HG03457 (cell line): ENCODE measurements at regions not wholly inside any gene's neighbourhood (a gene's known extent, or its start where the extent isn't known, plus 50 kb on each side); places are given as distances from the start of the nearest gene placed in this dataset.
"Not testable (repeated sequence)": the region's sequence is repeated elsewhere in the genome, so short reads cannot be mapped to it uniquely, and the experiment has no call there.

ENCODE experiments used
- ATAC-seq: cut with Tn5 transposase; IDR thresholded peaks from one replicate; pipeline ENCODE4 v1.9.1; 2021; ENCODE audit warnings: moderate number of reproducible peaks; ENCODE audit not compliant: unreplicated experiment

DNA sequence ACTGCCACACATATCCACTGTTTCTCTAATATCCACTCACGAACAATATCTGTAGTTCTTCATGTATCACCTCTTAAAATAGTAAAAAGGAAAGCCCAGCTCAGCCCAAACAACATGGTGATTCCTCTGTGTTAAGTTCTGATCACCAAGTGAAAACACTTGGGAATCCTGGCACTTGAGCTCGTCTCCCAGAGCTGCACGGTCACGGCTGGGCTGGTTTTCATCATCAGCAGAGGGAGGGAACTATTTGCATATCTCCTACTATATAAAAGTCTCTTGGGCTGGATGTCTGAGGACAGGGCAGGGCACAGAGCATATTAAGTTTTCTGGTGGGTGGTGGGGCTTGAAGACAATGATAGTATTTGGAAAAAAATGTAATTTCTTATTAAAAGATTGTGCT lies 870.6 kb downstream of the TMEM121 start:
- ATAC-seq = no peak

DNA sequence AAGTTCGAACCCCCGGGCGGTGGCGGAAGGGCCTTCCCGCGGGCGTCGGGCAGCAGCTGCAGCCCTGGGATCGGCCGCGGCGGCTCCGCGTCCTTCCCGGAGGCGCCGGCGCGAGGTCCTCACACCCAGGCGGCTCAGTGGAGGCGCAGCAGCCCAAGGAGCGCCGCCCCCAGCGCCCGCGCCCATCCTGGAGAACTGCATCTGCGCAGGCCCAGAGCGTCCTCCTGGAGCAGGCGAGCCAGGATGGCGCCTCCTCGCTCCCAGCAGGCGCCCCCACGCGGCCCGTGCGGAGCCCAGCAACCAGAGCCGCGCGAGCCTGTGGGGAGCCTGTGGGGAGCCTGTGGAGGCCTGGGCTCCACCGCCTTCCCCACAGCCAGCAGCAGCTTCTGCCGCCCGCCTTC lies 872.5 kb downstream of the TMEM121 start:
- ATAC-seq = not testable (repeated sequence)

DNA sequence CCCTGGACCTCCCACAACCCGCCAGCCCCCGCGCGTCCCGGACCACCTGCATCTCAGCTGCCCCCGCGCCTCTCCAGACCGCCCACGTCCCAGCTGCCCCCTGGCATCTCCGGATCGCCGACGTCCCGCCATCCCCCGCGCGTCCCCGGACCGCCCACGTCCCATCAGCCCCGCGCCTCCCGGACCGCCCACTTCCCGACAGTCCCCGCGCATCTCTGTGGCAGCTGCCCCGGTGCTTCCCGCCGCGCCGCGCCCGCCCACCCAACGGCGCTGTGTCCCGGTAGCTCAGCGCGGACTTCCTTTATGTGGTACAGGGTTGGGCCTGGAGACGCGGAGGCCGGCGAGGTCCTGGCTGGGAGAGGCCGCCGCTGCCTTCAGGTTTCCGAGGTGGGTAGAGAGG lies 874.9 kb downstream of the TMEM121 start:
- not testable (repeated sequence) for ATAC-seq

DNA sequence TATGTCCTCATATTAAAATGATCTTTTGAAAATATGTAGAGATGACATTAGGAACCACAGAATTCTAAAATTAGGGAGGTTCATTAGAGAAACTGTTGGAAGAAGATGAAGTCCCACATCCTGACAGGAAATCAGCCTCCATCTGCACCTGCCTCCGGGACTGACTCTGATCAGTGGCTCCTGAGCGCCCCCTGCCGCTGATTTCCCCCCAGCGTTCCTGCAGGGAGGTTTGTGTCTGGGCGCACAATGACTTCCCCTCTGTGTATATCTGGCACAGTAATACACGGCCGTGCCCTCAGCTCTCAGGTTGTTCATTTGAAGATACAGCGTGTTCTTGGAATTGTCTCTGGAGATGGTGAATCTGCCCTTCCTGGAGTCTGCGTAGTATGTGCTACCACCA lies 883.8 kb downstream of the TMEM121 start:
- not testable (repeated sequence) for ATAC-seq

DNA sequence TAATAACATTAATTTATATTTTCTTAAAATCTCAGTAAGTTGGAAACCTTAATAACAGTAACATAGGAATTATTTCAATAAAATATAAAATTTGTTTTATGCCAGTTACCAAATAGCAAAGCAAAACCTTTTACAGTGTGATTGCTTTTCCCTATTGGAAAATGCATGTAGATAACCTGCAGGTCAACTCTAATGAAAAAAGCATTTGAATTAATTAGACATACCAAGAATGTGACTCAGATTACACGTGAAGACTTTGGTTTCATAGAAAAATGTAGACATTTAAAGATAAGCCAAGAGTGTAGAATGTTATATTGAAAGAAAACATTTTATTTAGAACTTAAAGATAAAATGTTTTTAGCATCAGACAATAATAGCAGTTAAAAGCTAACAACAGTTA lies 888.1 kb downstream of the TMEM121 start:
- no peak for ATAC-seq

DNA sequence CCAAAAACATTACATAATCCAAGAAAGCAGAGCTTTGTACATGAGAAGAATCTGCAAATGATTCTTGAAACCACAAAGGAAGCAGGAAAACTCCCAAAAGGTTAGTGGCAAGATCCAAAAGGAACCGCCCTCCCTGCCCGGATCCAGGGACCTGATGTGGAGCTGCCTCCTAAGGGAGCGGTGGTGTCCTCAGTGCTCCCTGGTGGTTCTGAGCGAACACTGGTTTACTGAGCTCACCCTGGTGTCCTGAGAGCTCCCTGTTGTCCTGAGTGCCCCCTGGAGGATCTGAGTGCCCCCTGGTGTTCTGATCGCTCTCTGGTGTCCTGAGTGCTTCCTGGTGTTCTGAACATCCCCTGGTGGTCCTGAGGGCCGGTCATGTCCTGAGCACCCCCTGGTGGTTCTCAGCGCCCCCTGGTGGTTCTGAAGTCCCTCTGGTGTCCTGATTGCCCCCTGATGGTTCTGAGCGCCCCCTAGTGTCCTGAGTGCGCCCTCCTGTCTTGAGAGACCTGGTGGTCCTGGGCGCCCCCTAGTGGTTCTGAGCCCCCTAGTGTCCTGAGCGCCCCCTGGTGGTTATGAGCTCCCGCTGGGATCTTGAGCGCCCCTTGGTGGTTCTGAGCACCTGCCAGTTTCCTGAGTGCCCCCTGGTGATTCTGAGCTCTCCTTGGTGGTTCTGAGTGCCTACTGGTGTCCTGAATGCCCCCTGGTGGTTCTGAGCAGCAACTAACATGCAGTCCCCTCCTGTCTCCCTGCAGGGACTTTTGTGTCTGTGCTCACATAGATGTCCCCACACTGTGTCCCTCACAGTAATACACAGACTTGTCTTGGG lies 891.1 kb downstream of the TMEM121 start:
- ATAC-seq = peak; percentile 76

DNA sequence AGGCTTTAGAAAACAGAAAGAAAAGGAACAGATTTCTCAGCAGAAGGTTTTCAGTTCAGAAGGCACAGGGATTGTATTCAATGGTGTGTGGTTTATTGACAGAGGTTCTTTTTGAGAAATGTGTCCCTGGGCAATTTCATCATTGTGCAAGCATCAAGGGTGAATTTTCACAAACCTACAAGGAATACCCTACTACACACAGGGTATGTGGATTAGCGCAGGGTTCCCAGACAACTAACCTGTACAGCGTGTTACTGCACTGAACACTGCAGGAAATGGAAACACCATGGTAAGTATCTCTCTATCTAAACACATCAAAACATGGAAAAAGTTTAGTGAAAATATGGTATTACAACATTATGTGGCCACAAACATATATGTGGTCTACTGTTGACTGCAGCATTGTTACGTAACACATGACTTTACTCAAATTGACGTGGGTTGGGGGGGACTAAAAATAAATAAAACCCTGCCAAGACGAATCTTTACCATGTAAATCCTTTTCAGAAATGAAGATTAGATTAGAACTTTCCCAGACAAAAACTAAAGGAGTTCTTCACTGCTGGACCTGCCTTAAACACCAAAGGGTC lies 893.1 kb downstream of the TMEM121 start:
- ATAC-seq = no peak

DNA sequence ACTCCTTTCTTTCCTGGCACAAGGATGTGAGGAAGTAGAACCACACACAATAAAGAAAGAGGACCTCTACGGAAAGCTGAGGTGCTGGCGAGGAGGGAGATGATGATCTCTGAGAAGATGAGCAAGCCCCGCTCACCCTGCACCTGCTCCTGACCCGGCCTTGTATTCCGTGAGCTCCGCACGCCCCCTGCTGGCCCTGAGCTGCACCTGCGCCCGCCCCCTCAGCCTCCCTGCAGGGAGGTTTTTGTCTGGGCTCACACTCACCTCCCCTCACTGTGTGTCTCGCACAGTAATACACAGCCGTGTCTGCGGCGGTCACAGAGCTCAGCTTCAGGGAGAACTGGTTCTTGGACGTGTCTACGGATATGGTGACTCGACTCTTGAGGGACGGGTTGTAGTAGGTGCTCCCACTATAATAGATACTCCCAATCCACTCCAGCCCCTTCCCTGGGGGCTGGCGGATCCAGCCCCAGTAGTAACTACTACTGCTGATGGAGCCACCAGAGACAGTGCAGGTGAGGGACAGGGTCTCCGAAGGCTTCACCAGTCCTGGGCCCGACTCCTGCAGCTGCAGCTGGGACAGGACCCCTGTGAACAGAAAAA lies 895.1 kb downstream of the TMEM121 start:
- ATAC-seq = not testable (repeated sequence)

DNA sequence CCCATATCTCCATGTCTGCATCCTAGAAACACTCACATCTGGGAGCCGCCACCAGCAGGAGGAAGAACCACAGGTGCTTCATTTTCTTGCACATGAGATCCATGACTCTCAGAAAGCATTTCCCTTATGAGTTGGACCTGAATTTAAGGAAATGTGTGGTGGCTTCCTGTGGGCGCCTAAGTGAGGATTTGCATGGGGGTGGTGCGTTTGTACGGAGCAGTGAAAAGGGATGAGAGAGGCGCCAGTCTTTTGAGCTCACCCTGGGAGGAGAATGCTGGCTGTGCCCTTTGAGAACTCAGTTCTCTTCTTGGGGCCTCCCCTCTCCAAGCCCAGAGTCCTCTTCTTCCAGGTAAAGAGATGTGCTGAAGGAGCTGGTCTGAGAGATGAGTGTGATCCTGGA lies 895.7 kb downstream of the TMEM121 start:
- no peak for ATAC-seq

DNA sequence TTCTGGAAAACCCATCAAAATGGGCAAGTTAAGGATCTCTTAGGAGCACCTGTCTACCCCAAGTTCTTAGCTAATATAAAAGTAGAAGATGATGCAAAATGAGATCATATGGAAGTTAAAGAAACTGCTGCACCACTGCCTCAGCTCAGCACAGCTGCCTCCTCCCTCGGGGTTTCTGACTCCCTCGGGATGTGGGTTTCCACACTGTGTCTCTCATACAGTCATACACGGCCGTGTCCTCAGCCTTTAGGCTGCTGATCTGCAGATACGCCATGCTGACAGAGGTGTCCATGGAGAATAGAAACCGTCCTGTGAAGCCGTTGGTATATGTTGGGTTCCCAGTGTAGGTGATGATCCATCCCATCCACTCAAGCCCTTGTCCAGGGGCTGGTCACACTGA lies 898.8 kb downstream of the TMEM121 start:
- ATAC-seq = not testable (repeated sequence)

DNA sequence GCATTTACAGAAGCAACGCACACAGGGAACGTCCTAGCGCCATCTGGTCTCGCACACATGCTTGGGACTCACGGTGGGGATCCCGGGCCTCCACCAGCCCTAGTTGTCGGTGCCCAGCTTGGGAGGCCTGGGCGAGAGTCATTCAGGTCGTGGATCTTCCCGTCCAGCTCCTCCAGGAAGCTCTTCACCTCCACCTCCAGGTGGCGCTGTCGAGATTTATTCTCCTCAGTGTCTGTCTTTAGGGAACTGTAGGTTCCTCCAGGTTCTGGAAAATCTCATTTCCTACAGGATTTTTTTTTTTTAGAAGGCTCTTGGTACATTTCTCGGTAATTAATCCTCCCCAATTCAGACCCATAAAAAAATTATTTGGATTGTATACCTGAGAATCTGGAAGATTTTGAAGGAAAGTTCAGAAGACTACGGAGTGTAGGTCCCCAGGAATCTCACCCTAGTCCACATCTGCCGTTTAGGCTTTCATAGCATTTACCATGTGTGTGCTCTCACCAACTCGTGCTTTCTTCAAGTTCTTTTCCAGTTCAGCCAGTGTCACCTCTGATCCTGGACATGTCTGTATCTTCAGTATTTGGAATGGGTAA lies 910.0 kb downstream of the TMEM121 start:
- no peak for ATAC-seq

DNA sequence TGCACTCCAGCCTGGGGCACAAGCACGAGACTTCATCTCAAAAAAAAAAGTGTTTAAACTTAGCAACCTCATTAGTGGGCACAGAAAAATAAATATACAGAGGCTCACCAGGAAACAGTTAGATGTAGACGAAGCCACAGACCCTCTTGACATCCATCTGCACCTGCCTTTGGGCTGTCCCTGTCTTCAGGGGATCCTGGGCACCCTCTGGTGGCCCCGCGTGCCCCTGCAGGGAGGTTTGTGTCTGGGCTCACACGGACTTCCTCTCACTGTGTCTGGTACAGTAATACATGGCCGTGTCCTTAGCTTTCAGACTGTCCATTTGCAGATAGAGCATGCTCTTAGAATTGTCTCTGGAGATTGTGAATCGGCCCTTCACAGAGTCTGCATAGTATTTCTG lies 916.5 kb downstream of the TMEM121 start:
- ATAC-seq = no peak

DNA sequence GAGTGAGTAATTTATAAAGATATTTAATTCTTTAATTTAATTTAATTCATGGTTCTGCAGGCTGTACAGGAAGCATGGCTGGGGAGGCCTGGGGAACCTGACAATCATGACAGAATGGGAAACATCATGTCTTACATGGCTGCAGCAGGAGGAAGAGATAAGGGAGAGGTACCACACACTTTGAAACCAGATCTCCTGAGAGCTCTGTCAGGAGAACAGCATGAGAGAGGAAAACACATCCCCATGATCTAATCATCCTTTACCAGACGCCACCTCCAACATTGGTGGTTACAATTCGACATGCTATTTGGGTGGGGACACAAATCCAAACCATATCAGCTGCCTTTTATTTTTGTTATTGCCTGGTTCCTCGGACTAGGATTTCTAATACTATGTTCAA lies 928.6 kb downstream of the TMEM121 start:
- ATAC-seq = no peak

DNA sequence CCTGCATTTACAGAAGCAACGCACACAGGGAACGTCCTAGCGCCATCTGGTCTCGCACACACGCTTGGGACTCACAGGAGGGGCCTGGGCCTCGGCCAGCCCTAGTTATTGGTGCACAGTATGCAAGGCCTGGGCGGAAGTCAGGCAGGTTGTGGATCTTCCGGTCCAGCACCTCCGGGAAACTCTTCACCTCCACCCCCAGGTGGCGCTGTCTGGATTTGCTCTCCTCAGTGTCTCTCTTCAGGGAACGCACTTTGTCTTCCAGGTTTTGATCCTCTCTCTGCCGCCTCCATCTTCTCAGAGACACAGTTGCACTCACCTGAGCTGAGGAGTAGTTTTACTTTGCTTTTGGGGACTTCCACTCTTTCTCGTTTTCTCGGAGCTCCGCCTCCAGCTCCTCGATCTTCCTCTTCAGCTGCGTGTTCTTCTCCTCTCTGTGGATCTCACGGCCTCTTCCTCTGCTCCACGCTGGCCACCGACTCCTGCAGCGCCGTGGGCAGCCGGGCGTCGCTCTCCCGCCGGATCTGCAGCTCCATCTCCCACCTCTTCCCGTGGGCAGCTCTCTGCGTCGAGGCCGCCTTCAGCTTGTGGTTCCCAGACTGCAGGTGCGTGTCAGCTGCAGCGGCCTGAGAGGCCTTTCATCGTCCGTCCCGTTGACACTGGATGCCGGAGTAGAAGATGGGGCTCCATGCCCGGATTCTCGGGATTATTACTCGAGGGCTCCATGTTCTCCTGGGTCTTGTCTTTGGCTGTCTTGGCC lies 933.8 kb downstream of the TMEM121 start:
- ATAC-seq = no peak

DNA sequence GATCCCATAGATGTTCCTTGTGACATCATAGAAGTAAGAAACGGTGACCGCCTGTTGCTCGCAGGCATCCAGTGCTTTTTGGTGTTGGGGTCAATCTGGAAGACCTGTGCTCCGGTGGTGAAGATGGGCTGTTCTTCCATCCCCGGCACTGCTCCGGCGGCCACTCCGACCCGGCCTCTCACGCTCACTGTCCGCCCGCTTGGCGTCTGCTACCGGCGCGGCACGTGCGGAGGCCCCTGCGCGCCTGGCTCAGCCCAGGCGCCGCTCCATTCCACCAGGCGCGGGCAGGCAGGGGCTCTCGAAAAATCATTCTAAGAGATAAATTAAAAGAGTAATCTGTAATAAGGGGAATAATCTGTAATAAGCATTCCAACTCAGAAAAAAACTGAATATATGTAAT lies 934.5 kb downstream of the TMEM121 start:
- ATAC-seq = no peak

DNA sequence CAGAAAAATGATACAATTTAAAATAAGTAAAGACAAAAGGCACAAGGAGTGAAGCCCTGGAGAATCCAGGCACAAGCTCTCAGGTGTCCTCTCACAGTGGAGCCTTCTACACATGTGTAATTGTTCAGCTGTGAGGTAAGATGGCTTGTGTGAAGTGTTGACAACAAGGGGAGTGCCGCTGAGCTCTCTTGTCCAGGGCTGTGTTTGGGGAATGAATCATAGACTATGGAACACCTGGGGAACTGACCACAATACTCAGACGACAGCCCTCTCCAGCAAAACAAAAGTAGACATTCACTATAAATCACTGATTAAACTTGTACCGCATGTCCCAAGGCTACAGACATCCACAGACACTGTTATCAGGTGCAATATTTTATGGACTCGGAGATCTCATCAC lies 940.1 kb downstream of the TMEM121 start:
- ATAC-seq = not testable (repeated sequence)

DNA sequence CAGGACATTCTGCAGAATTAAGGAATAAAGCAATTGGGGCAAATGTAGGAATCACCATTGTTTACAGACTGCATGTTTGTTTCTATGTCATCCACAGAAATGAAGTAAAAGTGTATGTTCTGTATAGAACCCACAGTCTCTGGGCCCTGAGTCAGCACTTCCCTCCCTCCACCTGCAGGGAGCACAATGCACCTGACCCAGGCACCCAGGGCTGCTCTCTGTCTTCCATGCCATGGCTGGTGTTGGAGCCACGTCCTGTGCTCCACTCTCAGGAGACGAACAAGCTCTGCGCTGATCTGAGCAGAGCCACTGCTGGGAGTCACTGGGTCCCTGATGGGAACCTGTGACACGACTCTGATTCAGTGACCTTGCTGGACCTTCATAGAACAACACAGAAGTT lies 942.5 kb downstream of the TMEM121 start:
- not testable (repeated sequence) for ATAC-seq

DNA sequence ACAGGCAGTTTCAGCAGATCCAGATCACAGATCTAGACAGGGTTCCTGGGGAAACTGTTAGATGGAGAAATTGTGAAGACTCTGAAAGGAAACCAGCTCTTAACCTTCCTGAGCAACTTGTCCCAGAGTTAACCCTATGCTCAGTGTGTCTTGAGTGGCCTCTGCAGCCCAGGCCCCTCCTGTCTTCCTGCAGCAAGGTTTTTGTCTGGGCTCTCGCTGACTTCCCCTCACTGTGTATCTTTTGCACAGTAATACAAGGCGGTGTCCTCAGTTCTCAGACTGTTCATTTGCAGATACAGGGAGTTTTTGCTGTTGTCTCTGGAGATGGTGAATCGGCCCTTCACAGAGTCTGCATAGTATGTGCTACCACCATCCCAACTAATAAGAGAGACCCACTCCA lies 943.6 kb downstream of the TMEM121 start:
- not testable (repeated sequence) for ATAC-seq

DNA sequence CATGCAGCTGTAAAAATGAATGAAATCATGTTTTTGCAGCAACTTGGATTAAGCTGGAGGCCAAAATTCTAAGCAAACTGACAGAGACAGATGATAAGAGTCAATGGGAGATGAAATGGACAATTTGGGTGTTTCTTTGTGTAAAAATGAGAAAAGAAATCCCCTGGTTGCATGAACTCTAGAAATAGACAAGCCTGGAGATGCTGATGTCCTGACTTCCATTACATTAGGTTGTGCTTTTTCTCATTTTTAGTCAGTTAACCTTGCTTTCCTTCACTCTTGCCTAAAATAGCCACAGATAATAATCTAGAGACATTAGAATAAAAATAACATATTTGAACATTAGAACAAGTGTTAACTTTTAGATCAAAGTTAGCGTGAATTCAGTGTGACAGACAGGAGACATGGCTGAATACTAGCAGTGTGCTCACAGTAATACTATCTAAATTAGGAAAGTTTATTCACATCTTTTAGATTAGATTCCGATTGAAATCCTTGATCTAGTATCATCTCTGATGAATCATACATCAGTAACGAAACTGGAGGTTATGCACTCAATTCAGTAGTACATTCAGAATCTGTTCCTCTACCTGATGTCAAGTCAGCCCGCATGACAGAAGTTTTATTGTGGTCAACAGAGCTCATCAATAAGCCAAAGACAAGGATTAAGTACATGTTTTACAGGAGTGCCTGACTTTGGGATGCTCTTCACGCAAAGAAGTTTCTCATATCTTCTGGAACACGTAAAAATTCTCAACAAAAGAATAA lies 948.1 kb downstream of the TMEM121 start:
- not testable (repeated sequence) for ATAC-seq

DNA sequence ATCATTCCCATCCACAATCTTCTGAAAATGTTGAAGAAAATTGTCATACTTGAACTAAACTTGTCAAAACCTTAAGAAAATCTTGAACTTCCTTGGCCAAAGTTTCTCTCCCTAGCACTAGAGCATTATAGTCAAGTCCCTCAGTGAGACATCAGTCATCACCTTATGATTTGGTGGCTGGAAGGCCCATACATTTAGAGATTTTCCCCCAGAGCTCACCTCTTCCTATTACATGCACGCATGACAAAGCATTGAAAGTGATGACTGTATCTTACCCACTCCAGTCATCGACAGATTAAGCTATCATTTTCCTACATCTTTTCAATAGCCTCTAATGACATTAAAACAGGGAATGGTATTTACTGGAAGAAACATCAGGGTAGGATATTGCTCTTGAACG lies 948.8 kb downstream of the TMEM121 start:
- not testable (repeated sequence) for ATAC-seq
